Muscle of back (tissue), 3 donors: ENCODE measurements at regions not wholly inside any gene's neighbourhood (a gene's known extent, or its start where the extent isn't known, plus 50 kb on each side); places are given as distances from the start of the nearest gene placed in this dataset.
"Not testable (repeated sequence)": the region's sequence is repeated elsewhere in the genome, so short reads cannot be mapped to it uniquely, and the experiment has no call there.

ENCODE experiments used
- DNase-seq, 3 donors: peaks; one replicate each; pipeline versions ENCODE4 v3.0.0 to v3.0.0-alpha.2; 2013

DNA sequence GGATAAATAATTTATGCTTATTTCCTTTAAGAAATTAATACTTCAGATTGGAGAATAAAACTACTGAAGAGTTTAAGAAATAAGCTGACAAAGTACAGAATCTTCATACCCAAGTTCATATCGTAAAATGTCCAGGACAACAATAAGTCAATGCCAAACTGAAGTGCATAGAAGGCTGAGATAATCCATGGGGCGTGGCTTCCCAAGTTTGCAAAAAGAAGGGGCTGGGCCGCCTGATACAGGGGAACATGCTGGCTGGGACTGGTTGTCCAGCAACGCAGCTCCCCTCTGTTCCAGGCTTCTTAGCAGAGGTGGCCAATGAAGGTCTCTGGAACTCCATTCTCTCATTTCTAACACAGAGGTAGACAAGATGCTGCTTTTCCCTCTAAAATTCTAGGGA, 189.5 kb upstream of the SPOPL start:
- DNase-seq = no peak

GRCh38 chr2:138315619-138316018, 186.0 kb upstream of the SPOPL start:
- DNase-seq = not testable (repeated sequence)

- DNase-seq = no peak
Measured at GRCh38 chr2:138319616-138320015, 182.0 kb upstream of the SPOPL start.

DNA sequence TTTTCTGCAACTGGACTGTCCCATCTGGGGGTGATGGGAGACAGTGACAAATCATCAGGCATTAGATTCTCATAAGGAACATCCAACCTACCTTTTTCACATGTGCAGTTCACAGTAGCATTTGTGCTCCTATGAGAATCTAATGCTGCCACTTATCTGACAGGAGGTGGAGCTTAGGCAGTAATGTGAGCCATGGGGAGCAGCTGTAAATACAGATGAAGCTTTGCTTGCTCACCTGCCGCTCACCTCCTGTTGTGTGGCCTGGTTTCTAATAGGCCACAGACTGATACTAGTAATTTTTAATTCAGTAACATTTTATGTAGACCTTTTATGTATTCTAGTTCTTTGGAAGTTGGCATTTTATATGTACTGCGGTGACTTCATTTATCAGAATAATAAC, 180.1 kb upstream of the SPOPL start:
- DNase-seq = no peak

DNA sequence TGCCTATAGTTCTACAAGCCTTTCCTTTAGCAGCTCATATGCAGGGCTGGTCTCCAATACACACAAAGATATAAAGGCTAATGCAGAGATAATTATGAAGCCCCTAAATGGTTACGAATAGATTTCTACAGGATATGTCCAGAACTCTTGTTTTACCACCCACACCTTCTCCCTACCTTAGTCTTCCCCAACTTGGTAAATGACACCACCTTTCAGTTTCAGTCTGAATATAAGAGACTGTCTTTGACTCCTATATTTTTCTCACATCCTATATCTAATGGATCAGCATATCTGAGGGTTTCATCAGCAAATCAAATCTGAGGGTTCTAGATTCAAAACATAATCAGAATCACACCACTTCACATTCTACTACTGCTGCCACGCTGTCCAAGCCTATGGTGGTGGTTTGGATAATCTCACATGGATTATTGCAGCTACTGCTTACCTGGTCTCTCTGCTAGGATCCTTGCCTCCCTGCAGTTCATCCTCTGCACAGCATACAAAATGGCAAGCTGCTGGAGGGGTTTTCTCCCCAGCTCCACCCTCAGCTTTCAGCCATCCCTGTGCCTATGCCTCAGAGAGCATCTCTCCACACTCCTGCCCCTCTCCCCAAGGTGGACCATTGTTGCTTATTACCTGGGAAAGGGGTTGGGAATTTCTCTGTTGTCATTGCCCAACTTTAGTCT, 178.0 kb upstream of the SPOPL start:
- no peak for DNase-seq

GRCh38 chr2:138324068-138324771, 177.3 kb upstream of the SPOPL start:
- DNase-seq = no peak

GRCh38 chr2:138327967-138328366, 173.6 kb upstream of the SPOPL start:
- no peak for DNase-seq

DNA sequence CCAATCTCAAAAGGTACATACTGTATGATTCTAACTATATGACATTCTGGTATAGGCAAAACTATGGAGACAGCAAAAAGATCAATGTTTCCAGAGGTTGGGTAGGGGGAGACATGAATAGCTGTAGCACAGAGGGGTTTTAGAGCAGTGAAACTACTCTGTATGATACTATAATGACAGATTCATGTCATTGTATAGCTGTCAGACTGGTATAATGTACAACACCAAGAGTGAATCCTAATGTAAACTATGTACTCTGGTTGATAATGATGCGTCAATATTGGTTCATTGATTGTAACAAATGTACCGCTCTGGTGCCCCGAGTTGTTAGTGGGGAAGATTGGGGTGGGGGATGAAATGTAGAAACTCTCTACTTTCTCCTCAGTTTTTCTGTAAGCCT, 172.4 kb upstream of the SPOPL start:
- no peak for DNase-seq

- DNase-seq = no peak
Measured at GRCh38 chr2:138329591-138329990, 172.0 kb upstream of the SPOPL start.

DNA sequence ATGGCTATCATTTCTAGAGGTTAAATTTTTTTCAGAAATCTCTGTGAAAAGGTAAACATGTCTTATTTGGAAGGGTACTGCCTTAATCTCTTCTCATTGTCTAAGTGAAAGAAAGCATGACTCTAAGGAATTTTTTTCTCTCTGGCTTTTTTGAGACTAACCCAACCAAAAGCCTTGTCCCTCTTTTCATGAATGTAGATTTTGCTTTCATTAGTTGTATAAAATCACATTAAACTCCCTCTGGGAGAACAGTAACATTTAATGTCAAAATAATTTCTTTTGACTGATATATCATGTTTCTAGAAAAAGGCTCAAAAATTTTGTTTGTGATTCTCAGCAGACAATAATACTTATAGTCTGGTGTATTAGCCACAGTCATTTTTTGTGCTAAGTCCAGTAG, 168.4 kb upstream of the SPOPL start:
- no peak for DNase-seq

DNA sequence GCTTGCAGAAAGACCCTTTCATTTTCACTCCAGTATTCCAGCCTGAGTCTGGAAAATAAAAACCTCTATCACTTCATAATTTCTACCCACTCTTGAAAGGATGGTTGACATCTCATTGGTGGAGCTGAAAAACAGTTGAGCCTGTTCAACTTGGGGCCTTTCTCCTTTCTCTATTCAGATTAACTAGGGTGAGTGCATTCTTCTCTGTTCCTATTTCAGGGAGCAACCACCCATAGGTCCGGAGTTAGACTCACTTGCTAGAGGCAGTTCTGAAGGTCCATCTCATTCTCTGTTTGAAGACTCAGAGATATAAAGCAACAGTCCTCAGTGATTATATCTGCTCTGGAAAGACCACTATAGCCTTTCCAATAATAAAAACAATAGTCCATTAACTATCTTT, 167.9 kb upstream of the SPOPL start:
- no peak for DNase-seq

- no peak for DNase-seq
Measured at GRCh38 chr2:138334323-138334722, 167.2 kb upstream of the SPOPL start.

GRCh38 chr2:138335036-138335435, 166.5 kb upstream of the SPOPL start:
- DNase-seq = no peak

DNA sequence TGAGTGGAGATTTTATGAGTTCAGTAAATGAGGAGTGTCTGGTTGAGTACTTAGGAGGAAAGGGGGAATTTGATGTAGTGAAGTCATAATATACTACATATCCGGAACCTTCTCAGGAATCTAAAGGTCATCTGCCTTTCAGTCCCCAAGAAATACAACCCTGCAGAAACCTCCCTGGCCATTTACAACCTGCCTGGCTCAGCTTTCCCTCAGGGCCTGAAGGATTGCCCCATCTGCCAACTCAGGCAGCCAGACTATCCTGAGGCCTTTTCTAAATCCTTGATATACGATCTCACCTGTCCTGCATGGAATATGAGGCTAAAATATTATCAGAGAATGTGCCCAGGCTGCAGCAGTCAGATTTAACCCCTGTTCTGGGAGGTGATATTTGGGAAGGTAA, 165.4 kb upstream of the SPOPL start:
- no peak for DNase-seq

- DNase-seq = no peak
Measured at GRCh38 chr2:138355244-138355643, 146.3 kb upstream of the SPOPL start.

- DNase-seq = peak; percentile 24 to 45 (median 30)
Measured at GRCh38 chr2:138356178-138356577, 145.4 kb upstream of the SPOPL start.

DNA sequence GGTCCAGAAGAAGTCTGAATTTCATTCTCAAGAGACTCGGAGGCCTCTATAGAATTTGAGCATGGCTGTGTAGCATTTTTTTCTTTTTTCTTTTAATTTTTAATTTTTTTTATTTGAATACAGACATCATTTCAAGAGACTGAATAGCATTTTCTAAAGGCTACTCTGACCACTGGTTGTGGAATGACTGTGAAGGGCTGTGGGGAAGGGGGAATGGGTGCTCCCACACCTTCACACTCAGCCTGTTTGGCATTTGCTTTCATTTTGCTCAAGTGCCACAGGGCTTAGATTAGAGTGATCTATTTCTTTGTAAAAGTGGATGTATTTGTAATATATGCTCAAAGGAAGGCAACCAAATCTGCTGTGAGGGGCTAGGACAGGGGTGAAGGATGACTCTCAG, 142.0 kb upstream of the SPOPL start:
- no peak for DNase-seq

GRCh38 chr2:138364554-138365162, 136.9 kb upstream of the SPOPL start:
- DNase-seq = peak in 1 of 3 donors; percentile 35

GRCh38 chr2:138365581-138365980, 136.0 kb upstream of the SPOPL start:
- DNase-seq = peak in 1 of 3 donors; percentile 7

GRCh38 chr2:138369856-138370255, 131.7 kb upstream of the SPOPL start:
- no peak for DNase-seq

DNA sequence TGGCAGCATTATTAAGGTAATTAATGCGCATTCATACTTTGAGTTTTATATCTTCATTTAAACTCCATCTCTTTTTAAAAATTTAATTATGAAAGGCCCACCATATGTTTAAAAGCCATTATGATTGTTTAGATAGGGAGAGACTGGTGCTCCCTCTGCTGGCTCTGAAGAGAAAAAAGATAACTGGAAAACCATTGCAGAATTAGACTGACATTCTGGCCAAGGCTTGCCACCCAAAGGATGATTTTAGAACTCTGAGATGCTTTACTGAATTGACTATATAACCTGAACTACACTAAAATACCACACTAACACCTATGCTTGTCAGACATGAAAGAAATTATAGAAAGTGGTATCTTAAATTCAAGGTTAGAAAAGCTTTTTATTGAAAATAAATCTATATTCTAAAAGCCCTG, 127.6 kb upstream of the SPOPL start:
- DNase-seq = peak; percentile 18 to 61 (median 46)

- DNase-seq = no peak
Measured at GRCh38 chr2:138381373-138381772, 120.2 kb upstream of the SPOPL start.

- DNase-seq = no peak
Measured at GRCh38 chr2:138382672-138383071, 118.9 kb upstream of the SPOPL start.
